ENCODE measurements at regions not wholly inside any gene's neighbourhood (a gene's known extent, or its start where the extent isn't known, plus 50 kb on each side); places are given as distances from the start of the nearest gene placed in this dataset.

DNA sequence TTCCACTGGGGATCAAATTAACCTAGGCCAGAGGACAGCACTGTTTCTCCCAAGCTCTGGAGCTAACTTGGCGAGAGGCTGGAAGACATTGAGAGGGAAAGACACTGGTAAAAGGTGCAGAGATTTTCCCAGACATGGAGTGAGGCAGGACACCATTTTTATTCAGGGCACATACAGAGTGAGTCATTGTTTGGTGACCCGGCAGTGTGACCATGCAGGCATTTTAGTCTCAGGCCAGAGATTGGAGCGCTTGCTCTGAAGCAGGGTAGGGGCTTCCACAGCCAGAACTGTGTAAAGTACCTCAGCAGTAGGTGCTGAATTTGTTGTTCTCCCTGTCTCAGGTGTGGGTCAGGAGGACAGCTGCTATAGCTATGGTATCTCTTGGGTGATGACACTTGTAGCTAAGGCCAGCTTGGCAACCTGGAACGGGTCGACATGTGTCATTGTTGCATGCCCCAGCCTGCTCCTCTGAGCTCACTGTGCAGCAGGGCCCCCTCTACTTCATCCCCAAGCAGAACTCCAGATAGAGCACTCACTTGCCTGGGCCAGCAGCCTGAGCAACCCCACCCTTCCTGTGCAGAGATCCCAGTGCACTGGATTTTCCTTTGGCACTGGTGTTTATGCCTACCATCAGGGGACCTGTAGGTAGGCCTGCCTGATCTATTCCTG lies 79.8 kb upstream of the ATP8A1 start:
- DNase-seq: no peak

DNA sequence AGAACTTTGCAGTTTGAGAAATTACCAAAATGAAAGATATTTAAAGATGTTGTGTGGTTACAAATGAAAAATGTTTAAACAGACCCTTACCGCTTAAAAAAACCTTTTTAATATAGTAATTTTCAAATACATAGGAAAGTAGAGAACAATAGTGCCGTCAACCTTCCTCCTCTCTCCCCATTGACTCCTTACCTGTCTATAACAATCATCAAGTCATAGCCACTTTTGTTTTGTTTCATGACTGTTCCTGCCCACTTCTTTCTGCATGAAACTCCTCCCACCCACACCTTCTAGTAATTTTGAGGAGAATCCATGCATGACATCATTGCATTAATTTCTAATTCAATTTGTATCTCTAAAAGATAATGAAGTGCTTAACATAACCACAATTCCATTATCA lies 76.5 kb upstream of the ATP8A1 start:
- no peak for DNase-seq

DNA sequence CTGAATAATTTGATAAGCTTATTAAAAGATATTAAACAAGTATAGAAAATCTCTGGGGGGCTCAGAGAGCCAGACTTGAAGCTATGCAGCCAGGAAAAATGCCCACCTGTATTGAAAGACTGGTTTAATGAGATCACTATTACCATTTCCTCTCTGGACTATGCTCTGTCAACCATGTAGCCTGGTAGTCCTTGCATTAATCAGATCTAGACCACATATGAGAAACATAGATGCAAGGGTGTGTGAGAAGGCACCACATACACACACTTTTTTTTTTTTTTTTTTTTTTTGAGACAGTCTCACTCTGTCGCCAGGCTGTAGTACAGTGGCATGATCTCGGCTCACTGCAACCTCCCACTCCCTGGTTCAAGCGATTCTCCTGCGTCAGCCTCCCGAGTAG lies 75.9 kb upstream of the ATP8A1 start:
- no peak for DNase-seq

DNA sequence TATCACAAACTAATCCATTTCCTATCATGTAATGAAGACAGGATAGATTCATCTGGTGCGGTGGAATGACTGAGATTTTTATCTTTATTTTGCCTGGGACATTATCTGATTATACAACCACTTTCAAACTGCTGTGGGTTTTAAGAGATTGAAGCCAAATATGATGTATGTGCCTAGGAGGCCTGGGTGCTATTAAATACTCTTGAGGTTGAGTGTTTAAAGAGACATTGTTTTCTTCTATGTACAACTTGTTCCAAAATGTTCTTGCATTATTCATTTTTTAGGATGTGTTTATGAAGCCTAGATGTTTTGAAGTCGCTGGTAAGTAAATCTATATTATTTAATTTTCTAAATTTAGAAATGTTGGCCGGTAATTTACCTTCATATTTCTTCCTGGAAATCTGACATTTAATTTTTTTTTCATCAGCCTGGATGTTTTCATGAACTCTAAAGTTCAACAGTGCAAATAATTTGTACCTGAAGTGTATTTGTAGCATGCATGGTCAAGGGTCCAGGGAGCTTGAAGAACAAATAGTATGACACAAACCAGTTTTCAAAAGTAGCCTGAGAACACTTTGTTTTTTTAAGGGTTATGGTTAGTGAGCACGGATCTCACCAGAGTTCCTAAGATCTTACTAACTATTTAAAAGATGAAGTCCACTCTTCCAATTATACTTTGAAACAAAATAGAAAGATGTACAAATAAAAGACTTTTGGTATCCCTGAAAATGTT lies 72.8 kb upstream of the ATP8A1 start:
- DNase-seq: no peak

DNA sequence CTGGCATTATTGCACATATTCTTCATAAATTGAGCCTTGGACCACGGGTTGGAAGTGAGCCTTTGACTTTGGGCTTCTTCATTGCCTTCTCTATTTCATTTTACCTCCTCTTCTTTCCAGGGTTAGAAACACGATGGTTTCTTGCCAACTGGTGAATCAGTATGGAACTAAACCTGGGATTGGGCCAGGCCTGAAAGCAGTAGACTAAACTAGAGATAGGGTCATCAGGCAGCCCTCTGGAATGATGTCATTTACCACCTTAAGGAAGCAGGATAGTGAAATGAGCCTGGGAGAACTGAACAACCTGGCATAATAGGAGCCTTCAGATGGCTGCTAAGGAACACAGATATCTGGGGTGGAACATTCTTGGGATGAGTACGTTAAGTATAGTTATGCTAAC lies 67.5 kb upstream of the ATP8A1 start:
- DNase-seq: no peak

DNA sequence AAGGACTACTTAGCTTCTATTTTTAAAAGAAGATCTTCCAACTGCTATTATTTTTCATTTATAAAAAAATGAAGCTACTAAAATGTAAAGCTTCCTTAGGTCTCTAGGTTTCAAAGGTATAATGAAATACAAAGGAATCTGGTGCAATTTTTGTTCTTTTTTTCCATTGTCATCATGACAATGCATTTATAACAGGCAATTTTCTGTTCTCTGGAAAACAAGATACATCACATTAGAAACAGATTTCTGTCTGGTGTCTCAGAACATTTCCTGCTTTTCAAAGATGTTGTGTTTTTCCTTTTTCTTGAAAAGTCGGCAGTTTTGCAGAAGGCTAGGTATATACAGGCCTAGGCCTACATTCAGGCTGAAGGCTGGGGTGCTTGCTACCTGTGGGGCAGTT lies 63.6 kb upstream of the ATP8A1 start:
- DNase-seq: no peak

DNA sequence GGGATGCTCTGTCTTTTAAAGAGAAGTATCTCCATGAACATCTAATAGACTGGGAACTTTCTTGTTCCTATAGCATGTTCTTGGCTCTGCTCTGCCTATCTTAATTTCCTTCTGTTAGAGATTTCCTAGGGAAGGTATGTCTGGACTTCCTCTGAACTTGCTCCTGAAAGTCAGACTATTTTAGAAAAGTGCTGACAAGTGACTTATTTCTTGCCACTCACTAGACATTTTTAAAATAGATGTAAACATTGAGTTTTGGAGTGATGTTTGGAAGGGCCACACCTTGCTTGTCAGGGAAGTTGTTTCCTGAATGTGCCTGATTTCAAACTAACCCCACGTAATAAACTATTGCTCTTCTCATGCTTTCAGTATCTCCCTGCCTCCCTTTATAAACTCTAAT lies 62.4 kb upstream of the ATP8A1 start:
- no peak for DNase-seq

DNA sequence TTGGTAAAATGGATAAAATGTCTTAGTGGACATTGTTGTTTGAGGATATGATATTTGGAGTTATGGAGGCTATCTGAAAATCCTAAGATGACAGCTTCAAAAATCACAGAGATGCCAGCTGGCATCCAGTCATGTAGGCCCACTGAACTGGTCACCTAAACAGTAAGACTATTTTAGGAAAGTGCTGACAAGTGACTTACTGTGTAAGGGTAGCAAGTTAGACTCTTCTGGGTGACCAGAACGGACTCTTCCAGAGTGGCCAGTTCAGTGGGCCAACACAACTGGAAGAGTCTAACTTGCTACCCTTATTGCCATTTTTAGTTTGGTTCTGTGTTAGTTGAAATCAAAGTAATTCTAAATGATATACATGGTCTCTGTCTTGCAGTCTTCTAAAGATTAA lies 61.4 kb upstream of the ATP8A1 start:
- DNase-seq: no peak

DNA sequence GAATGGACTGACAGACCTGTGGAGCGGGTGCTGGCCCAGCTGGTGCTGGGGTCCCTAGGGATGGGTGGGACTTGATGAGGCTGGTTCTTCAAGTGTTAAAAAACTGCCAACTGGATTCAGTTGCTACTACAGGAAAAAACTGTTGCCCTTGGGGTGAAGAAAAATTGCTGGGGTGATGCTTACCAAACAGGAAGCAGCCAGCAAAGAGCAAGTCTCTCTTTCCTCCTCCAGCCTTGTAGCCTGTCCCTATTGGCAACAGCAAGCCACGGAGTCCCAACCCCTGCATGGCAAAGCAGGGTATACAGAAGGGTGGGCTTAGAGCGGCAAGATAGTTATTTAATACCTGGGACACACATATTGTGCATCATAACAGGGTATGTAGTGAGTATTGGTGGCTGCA lies 60.1 kb upstream of the ATP8A1 start:
- DNase-seq: no peak

DNA sequence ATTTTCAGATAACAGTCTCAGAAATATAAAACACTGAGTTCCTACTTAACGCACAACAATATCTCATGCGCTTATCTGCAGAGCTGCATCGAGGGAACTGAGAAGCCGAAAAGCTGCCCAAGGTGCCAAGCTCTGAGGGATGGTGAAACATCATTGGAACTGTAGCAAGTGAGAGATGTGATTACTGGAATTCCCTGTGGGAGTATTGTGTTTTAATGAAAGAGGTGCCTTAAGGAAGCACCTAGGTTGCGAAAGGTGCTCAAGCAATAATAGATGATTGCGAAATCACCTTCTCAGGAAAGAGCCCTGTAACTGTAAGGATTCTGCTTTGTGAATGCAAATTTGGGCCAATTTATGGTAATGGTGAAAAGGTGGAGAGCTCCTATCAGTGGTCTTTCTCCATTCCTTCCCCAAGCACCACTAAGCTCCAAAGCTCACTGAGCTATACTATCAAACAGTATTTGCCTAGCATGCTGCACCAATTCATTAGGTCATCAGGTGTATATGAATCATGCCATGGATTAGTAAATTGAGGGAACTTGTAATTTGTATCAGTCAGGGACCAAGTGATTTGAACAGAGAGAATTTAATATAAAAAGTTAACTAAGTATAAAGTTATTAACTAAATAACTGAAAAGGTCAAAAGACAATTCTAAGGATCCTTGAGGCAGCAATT lies 59.0 kb upstream of the ATP8A1 start:
- DNase-seq: no peak

DNA sequence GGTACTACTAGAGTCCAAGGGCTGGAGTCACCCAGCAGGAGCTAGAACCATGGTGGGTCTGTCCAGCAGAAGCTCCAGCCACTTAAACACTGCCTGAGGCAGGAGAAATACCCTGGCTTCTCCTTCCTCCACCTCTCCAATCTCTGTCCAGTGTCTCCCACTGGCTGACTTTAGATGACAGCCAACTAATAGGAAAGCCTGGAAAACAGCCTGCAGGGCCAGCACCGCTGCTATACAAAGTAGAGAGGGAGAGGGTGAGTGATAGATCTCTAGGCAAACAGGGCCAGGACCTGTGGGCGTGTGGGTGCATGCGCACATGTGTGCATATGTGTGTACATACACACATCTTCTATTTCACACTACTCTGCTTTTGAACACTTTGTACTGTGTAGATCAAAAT lies 56.5 kb upstream of the ATP8A1 start:
- no peak for DNase-seq

DNA sequence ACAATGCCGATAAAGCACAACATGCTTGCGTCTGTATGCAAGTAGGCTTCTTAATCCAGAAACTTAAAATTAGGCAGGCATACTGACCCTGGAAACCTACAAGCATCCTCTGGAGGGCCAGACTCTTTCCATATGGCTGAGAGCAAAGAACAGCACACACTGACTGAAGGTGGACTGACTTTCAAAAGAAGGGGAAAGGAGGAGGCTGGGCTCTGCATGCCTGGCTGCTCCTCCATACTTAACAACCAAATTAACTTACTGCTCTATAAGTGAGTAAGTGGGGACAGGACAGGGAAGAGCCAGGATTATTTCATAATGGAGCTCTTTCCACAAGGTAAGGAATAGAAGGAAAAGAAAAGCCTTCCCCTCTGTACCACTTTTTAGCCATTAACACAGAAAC lies 55.9 kb upstream of the ATP8A1 start:
- DNase-seq: no peak

DNA sequence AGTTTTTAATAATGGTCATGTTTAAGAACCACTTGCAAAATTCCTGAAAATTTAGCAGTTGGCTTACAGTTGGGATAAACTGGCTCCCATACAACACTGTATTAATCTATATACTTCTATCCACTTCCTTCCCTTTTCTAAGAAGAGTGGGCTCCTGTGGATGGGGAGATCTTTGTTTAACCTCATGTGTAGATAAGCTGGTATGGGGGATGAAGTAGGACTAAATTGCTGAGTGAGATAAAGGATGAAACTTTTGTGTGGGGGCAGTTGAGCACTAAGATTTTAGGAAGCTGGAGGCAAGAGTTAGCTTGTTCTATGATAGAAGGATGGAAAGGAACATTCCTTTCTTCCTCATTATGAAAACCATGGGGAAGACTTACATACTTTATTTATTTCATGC lies 54.6 kb upstream of the ATP8A1 start:
- no peak for DNase-seq

DNA sequence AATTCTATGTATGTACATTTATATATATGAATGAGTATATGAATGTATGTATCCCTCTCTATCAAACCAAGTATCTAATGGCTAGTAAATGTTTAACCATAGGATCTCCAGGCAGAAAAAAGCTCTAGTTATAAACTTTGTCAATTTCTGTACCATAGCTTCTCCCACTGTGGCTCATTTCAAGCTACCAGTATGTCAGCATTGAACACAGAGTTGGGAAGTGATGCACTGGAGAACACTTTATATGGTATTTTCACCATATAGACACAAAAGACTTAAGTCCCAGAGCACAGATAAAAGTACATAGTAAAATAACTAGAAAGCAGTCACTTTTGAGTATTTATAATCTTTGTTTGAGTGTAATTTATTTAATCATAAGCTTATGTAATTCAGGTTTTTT lies 53.9 kb upstream of the ATP8A1 start:
- no peak for DNase-seq

DNA sequence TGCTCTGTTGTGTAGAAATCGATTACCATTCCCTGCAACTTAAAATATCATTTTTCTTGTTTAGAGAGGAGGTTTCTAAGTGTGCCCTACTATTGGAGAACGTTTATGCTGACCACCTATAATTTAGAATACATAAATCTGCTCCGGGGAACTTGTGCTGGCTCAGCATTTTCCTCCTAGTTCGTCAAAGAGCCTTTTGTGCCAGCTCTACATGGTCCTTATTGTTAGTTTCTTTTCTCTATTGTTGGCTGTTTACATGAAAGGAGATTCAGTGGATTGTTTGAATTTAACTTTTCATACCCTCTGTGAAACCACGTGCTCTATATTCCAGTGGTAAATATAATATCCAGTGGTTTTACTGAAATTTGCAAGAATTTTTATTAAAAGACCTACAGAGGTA lies 53.4 kb upstream of the ATP8A1 start:
- DNase-seq: no peak

DNA sequence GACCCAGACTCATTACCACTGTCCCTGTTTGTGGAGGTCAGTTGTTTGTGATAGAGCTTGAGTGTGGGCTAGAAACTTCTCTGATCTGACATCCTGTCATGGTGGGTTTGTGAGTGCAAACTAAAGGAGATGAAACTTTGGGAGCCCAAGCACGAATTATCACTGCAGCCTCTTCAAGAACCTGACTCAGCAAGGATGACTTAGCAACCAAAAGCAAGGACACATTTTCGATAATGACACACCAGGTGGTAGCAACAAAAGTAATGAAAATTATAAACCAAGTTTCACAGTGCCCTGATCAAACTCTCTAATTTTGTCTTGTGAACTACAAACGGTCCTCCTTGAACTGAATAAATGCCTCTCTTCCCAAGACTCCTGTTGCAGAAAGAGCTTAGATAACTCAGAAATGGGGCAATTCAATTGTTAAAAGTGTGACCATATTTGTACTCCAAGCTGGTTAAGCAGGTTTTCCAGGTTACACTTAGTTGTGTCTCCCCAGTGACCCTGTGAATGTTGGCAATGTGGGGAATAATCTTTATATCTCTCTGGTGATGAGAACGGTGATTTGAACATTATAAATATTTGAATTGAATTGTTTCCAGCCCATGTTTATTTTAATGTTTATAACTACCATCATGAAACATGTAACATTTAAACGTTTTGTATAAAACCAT lies 52.6 kb upstream of the ATP8A1 start:
- no peak for DNase-seq

DNA sequence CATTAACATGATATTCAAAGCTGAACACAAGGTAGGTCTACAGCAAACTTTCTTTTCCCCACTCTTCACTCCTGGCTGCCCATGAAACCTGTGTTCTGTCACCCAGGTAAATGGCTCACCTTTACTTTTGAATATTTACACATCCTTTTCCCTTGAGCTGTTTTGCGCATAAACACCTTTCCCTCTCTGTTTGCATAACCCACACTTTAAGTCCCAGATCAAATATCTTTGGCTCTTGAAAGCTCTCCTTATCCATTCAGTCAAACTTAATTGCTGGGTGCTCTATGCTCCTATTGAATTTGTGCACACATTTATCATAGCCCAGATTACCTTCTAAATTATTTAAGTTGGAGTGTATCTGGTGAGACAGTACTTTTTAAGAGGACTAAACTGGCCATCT lies 51.7 kb upstream of the ATP8A1 start:
- no peak for DNase-seq

Data from NCI-H1694 treated with DMSO at 0.1 percent for 48 hours (cell line).